SK-N-MC (cell line): ENCODE measurements at regions not wholly inside any gene's neighbourhood (a gene's known extent, or its start where the extent isn't known, plus 50 kb on each side); places are given as distances from the start of the nearest gene placed in this dataset.

Source experiments
- EZH2 ChIP-seq: fragments of 200-600 bp; sonication (generic); IDR thresholded peaks from one replicate; pipeline ENCODE4 v1.6.1; 2017; ENCODE audit warnings: antibody characterized with exemption
- FOXP2 ChIP-seq: optimal IDR thresholded peaks from 2 replicates; pipeline ENCODE3; 2011; ENCODE audit warnings: mild to moderate bottlenecking, moderate library complexity; ENCODE audit not compliant: insufficient read depth; ENCODE audit errors: extremely low read length, control extremely low read depth
- POLR2AphosphoS5 ChIP-seq: IDR thresholded peaks from 2 replicates; pipeline ENCODE4 v1.6.1; 2012; ENCODE audit warnings: mild to moderate bottlenecking, low read depth, low read length, borderline replicate concordance

GRCh38 chr2:893311-893710 lies 57.3 kb upstream of the SNTG2 start:
- TF ChIP-seq POLR2AphosphoS5 (no peak), EZH2 (no peak), FOXP2 (no peak)
